IMR-90 (cell line): ENCODE measurements at regions not wholly inside any gene's neighbourhood (a gene's known extent, or its start where the extent isn't known, plus 50 kb on each side); places are given as distances from the start of the nearest gene placed in this dataset.

Experiments used
- ATAC-seq: fragments of 200-7000 bp; cut with Tn5 transposase; 2 replicates; pipeline ENCODE4 v1.9.1; 2020; ENCODE audit warnings: low read depth, mild to moderate bottlenecking, moderate library complexity
- BruUV-seq: library from RNA; stranded (reverse); fragments of 400-500 nt; replicated peaks from 2 replicates; lab custom pipeline; 2021; lab: Mats Ljungman, UMichigan
- CTCF ChIA-PET: fragments of 300-600 bp; formaldehyde crosslinking; extraction: SDS; loops from one replicate; lab custom pipeline; 2021; ENCODE audit warnings: antibody characterized with exemption; lab: Yijun Ruan, JAX
- POLR2A ChIA-PET: fragments of 300-600 bp; sonication (Branson Sonifier 250); formaldehyde crosslinking; loops from one replicate; lab custom pipeline; 2022; ENCODE audit warnings: antibody characterized with exemption; ENCODE audit not compliant: unreplicated experiment; lab: Charles Lee
- DNase-seq: peaks from one replicate; pipeline ENCODE4 v3.0.0; 2013
- H2AFZ ChIP-seq: replicated peaks from 2 replicates; pipeline ENCODE3; 2013; ENCODE audit warnings: low read length, mild to moderate bottlenecking; ENCODE audit not compliant: poor library complexity
- H2AK5ac ChIP-seq: 2 replicates; pipeline ENCODE4 v1.6.1; 2013; ENCODE audit warnings: low read depth, low read length, inconsistent platforms
- H2AK9ac ChIP-seq: replicated peaks from 2 replicates; pipeline ENCODE3; 2013; ENCODE audit warnings: mild to moderate bottlenecking, low read depth, low read length, moderate library complexity; ENCODE audit not compliant: poor library complexity
- H2BK120ac ChIP-seq: 2 replicates; pipeline ENCODE4 v1.6.1; 2013; ENCODE audit warnings: low read depth, low read length, inconsistent platforms
- H2BK15ac ChIP-seq: 3 replicates; pipeline ENCODE4 v1.6.1; 2013; ENCODE audit warnings: low read depth, low read length, inconsistent platforms
- H2BK20ac ChIP-seq: 2 replicates; pipeline ENCODE4 v1.6.1; 2013; ENCODE audit warnings: low read depth, mild to moderate bottlenecking, inconsistent platforms, low read length, moderate library complexity
- H2BK5ac ChIP-seq: 2 replicates; pipeline ENCODE4 v1.6.1; 2013; ENCODE audit warnings: mild to moderate bottlenecking, low read depth, low read length, inconsistent platforms; ENCODE audit not compliant: poor library complexity, severe bottlenecking
- H3K14ac ChIP-seq: replicated peaks from 2 replicates; pipeline ENCODE4 v1.6.1; 2013; ENCODE audit warnings: low read depth, low read length, inconsistent platforms
- H3K18ac ChIP-seq: 2 replicates; pipeline ENCODE4 v1.6.1; 2013; ENCODE audit warnings: low read depth, low read length, control low read depth
- H3K23ac ChIP-seq: 2 replicates; pipeline ENCODE4 v1.6.1; 2013; ENCODE audit warnings: low read depth, low read length, inconsistent platforms
- H3K27ac ChIP-seq: 2 replicates; pipeline ENCODE4 v1.5.1; 2013; ENCODE audit warnings: mild to moderate bottlenecking, control low read depth, low read length; ENCODE audit not compliant: insufficient read depth
- H3K27me3 ChIP-seq: 2 replicates; pipeline ENCODE4 v1.6.1; 2013; ENCODE audit warnings: low read length; ENCODE audit not compliant: control insufficient read depth, insufficient read depth
- H3K36me3 ChIP-seq: 2 replicates; pipeline ENCODE4 v1.6.1; 2013; ENCODE audit warnings: low read length, mixed read lengths; ENCODE audit not compliant: control insufficient read depth, insufficient read depth
- H3K4ac ChIP-seq: 2 replicates; pipeline ENCODE4 v1.6.1; 2013; ENCODE audit warnings: low read depth, low read length, inconsistent platforms
- H3K4me1 ChIP-seq: 2 replicates; pipeline ENCODE4 v1.6.1; 2013; ENCODE audit warnings: low read length, mixed read lengths; ENCODE audit not compliant: control insufficient read depth, insufficient read depth
- H3K4me2 ChIP-seq: 2 replicates; pipeline ENCODE4 v1.6.1; 2013; ENCODE audit warnings: low read depth, mild to moderate bottlenecking, control low read depth, low read length, moderate library complexity
- H3K4me3 ChIP-seq: 2 replicates; pipeline ENCODE4 v1.5.1; 2013; ENCODE audit warnings: low read depth, mild to moderate bottlenecking, control low read depth, low read length, moderate library complexity; ENCODE audit not compliant: insufficient read depth
- H3K56ac ChIP-seq: 2 replicates; pipeline ENCODE4 v1.6.1; 2013; ENCODE audit warnings: low read length, inconsistent platforms; ENCODE audit not compliant: insufficient read depth; ENCODE audit errors: extremely low read depth
- H3K79me1 ChIP-seq, 2 experiments: 2 replicates each; pipeline ENCODE4 v1.6.1; 2013; ENCODE audit warnings: low read length in 2 of 2, inconsistent platforms in 1 of 2, low read depth in 1 of 2
- H3K9ac ChIP-seq: 2 replicates; pipeline ENCODE4 v1.6.1; 2013; ENCODE audit warnings: low read depth, low read length, control low read depth
- H3K9me1 ChIP-seq: 2 replicates; pipeline ENCODE4 v1.6.1; 2013; ENCODE audit warnings: low read length, inconsistent platforms; ENCODE audit not compliant: insufficient read depth
- H3K9me3 ChIP-seq: 2 replicates; pipeline ENCODE4 v1.6.1; 2013; ENCODE audit warnings: low read length; ENCODE audit not compliant: control insufficient read depth, insufficient read depth
- H4K20me1 ChIP-seq: 2 replicates; pipeline ENCODE4 v1.6.1; 2013; ENCODE audit warnings: low read length, inconsistent platforms; ENCODE audit not compliant: insufficient read depth
- H4K5ac ChIP-seq: 2 replicates; pipeline ENCODE4 v1.6.1; 2013; ENCODE audit warnings: mild to moderate bottlenecking, low read depth, low read length, control low read depth
- H4K8ac ChIP-seq, 2 experiments: 2 replicates each; pipeline ENCODE4 v1.6.1; 2013; ENCODE audit warnings: low read depth in 2 of 2, low read length in 2 of 2, control low read depth in 1 of 2, inconsistent platforms in 1 of 2
- H4K91ac ChIP-seq: 2 replicates; pipeline ENCODE4 v1.6.1; 2013; ENCODE audit warnings: low read depth, low read length, inconsistent platforms; ENCODE audit not compliant: insufficient read depth
- CEBPB ChIP-seq: IDR thresholded peaks from 2 replicates; pipeline ENCODE4 v1.6.1; 2012; ENCODE audit warnings: low read depth, low read length, improper control_type of control experiment
- CHD1 ChIP-seq: IDR thresholded peaks from 2 replicates; pipeline ENCODE4 v1.6.1; 2012; ENCODE audit warnings: low read depth, low read length, improper control_type of control experiment
- ELK1 ChIP-seq: fragments of 150-350 bp; IDR thresholded peaks from 2 replicates; pipeline ENCODE4 v1.6.1; 2016; ENCODE audit warnings: low read depth, mild to moderate bottlenecking, low read length, moderate library complexity, borderline replicate concordance
- MXI1 ChIP-seq: IDR thresholded peaks from 2 replicates; pipeline ENCODE4 v1.6.1; 2012; ENCODE audit warnings: low read depth, mild to moderate bottlenecking, low read length, moderate library complexity, borderline replicate concordance
- NFE2L2 ChIP-seq: fragments of 150-350 bp; IDR thresholded peaks from 2 replicates; pipeline ENCODE4 v1.6.1; 2016; ENCODE audit warnings: low read depth, mild to moderate bottlenecking, low read length
- POLR2A ChIP-seq: IDR thresholded peaks from 2 replicates; pipeline ENCODE4 v1.6.1; 2012; ENCODE audit warnings: mild to moderate bottlenecking, low read depth, low read length
- RAD21 ChIP-seq: IDR thresholded peaks from 2 replicates; pipeline ENCODE4 v1.6.1; 2012; ENCODE audit warnings: low read length, improper control_type of control experiment
- RCOR1 ChIP-seq: IDR thresholded peaks from 2 replicates; pipeline ENCODE4 v1.6.1; 2012; ENCODE audit warnings: mild to moderate bottlenecking, low read length, improper control_type of control experiment; ENCODE audit not compliant: insufficient replicate concordance
- SMC3 ChIP-seq: fragments of 150-350 bp; IDR thresholded peaks from 2 replicates; pipeline ENCODE4 v1.6.1; 2016; ENCODE audit warnings: low read depth, mild to moderate bottlenecking, antibody characterized with exemption, low read length, moderate library complexity
- WGBS, 2 experiments: methylation state at CpG; one replicate each; pipeline versions ENCODE4 v1.1.5 to v1.1.7; 2013; ENCODE audit warnings: missing lambda C conversion rate in 2 of 2; ENCODE audit not compliant: insufficient read length in 1 of 2; ENCODE audit errors: extremely low coverage in 2 of 2; 5-methylcytosine and 5-hydroxymethylcytosine counted together
- dilution Hi-C: fragments of 300-500 bp; cut with HindIII; formaldehyde crosslinking; loops from one replicate; pipeline ENCODE4 v1.14.3; 2018; ENCODE audit warnings: low sequenced_read_pairs; ENCODE audit not compliant: unreplicated experiment
- in situ Hi-C: fragments of 300-500 bp; cut with MboI; formaldehyde crosslinking; loops from 3 replicates; pipeline ENCODE4 v1.14.3; 2019; ENCODE audit warnings: low sequenced_read_pairs, inconsistent platforms, mixed read lengths
- intact Hi-C: fragments of 100-400 bp; cut with micrococcal nuclease; formaldehyde crosslinking; loops from 2 replicates; pipeline ENCODE4 v1.10.0; 2022
- TF ChIP-seq, protein P1 (sequence below): conservative IDR thresholded peaks from 2 replicates; pipeline ENCODE4 v1.5.1; 2012; ENCODE audit warnings: mild to moderate bottlenecking, low read depth, low read length, improper control_type of control experiment
- TF ChIP-seq, protein P2 (sequence below): fragments of 150-350 bp; IDR thresholded peaks from 2 replicates; pipeline ENCODE4 v1.6.1; 2017; ENCODE audit warnings: mild to moderate bottlenecking, antibody characterized with exemption, low read length, low read depth

- ATAC-seq: no peak
- Histone ChIP-seq H2AFZ (no peak overlapping the region), H3K9me1 (no peaks in the 10 kb centered on the region), H3K4ac (no peak overlapping the region), H3K27me3 (no peaks in the 10 kb centered on the region), H3K18ac (no peak overlapping the region), H2BK120ac (no peak overlapping the region), H2AK9ac (no peak overlapping the region), H3K36me3 (no peaks in the 10 kb centered on the region), H3K9ac (no peak overlapping the region), H2BK5ac (no peak overlapping the region), H4K5ac (no peak overlapping the region), H2BK15ac (no peak overlapping the region), H3K14ac (no peak overlapping the region), H2BK20ac (no peak overlapping the region), H4K91ac (no peak overlapping the region), H3K23ac (no peak overlapping the region), H3K9me3 (no peaks in the 10 kb centered on the region), H3K27ac (no peak overlapping the region), H3K56ac (no peak overlapping the region), H3K4me3 (no peak overlapping the region), H3K4me1 (no peaks in the 10 kb centered on the region), H2AK5ac (no peak overlapping the region), H3K79me1 (no peaks in the 10 kb centered on the region), H4K8ac (no peak overlapping the region), H4K20me1 (no peaks in the 10 kb centered on the region), H3K4me2 (no peak overlapping the region)
- intact Hi-C loops: no loop called here
- in situ Hi-C loops: no loop called here
- ChIA-PET CTCF (no interaction called here), POLR2A (no interaction called here)
- DNase-seq: no peak
- BruUV-seq: no TSS peak
- no CpG with 5 or more reads among the region's 1 CpG for WGBS, 2 experiments
- dilution Hi-C loops: no loop called here
- TF ChIP-seq RAD21 (no peak), RCOR1 (no peak), MXI1 (no peak), ELK1 (no peak), CEBPB (no peak), CHD1 (no peak), SMC3 (no peak), NFE2L2 (no peak), POLR2A (no peak)
- TF ChIP-seq, protein P1, sequence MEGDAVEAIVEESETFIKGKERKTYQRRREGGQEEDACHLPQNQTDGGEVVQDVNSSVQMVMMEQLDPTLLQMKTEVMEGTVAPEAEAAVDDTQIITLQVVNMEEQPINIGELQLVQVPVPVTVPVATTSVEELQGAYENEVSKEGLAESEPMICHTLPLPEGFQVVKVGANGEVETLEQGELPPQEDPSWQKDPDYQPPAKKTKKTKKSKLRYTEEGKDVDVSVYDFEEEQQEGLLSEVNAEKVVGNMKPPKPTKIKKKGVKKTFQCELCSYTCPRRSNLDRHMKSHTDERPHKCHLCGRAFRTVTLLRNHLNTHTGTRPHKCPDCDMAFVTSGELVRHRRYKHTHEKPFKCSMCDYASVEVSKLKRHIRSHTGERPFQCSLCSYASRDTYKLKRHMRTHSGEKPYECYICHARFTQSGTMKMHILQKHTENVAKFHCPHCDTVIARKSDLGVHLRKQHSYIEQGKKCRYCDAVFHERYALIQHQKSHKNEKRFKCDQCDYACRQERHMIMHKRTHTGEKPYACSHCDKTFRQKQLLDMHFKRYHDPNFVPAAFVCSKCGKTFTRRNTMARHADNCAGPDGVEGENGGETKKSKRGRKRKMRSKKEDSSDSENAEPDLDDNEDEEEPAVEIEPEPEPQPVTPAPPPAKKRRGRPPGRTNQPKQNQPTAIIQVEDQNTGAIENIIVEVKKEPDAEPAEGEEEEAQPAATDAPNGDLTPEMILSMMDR: no peak
- TF ChIP-seq, protein P2, sequence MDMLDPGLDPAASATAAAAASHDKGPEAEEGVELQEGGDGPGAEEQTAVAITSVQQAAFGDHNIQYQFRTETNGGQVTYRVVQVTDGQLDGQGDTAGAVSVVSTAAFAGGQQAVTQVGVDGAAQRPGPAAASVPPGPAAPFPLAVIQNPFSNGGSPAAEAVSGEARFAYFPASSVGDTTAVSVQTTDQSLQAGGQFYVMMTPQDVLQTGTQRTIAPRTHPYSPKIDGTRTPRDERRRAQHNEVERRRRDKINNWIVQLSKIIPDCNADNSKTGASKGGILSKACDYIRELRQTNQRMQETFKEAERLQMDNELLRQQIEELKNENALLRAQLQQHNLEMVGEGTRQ: no peak
These were observed 969.4 kb downstream of the PLOD2 start for GRCh38 chr3:145191543-145191942.
